ENCODE measurements at regions not wholly inside any gene's neighbourhood (a gene's known extent, or its start where the extent isn't known, plus 50 kb on each side); places are given as distances from the start of the nearest gene placed in this dataset.

DNA sequence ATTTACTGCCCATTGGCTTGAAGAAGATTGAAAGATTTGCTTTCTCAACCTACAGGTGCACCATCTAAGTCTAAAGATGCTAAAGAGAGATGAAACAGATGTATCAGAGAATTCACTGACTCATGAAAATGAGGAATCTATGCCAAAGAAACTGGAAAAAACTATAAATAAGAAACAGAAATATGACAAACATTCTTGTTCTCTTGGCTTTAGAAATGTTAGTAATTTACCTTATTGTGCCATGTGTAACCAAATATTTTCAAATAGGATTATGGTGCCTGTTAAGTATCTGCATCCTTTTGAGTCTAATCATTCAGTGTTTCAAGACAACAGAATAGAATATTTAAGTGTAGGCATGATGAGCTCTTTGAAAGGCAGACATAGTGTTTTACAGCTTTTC lies 271.5 kb downstream of the MEX3B start:
- TF ChIP-seq, protein P1, sequence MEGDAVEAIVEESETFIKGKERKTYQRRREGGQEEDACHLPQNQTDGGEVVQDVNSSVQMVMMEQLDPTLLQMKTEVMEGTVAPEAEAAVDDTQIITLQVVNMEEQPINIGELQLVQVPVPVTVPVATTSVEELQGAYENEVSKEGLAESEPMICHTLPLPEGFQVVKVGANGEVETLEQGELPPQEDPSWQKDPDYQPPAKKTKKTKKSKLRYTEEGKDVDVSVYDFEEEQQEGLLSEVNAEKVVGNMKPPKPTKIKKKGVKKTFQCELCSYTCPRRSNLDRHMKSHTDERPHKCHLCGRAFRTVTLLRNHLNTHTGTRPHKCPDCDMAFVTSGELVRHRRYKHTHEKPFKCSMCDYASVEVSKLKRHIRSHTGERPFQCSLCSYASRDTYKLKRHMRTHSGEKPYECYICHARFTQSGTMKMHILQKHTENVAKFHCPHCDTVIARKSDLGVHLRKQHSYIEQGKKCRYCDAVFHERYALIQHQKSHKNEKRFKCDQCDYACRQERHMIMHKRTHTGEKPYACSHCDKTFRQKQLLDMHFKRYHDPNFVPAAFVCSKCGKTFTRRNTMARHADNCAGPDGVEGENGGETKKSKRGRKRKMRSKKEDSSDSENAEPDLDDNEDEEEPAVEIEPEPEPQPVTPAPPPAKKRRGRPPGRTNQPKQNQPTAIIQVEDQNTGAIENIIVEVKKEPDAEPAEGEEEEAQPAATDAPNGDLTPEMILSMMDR (IDR thresholded peaks at IDR 0.05; ENCODE audit: extremely low read depth in 1 of 2, insufficient read depth in 1 of 2, low read depth in 1 of 2, low read length in 2 of 2) = no peak
- no peak for TF ChIP-seq POLR2AphosphoS5 (IDR thresholded peaks at IDR 0.05; ENCODE audit: insufficient read depth, low read depth, low read length)
- no peak for TF ChIP-seq MYC (IDR thresholded peaks at IDR 0.05; ENCODE audit: low read depth, low read length)
- no peak for TF ChIP-seq POLR2A (IDR thresholded peaks at IDR 0.05; ENCODE audit: low read depth, low read length)
- no peak for TF ChIP-seq GATA2 (IDR thresholded peaks at IDR 0.05; ENCODE audit: insufficient read depth, insufficient read length, low read depth, low read length)
- TF ChIP-seq, protein P2, sequence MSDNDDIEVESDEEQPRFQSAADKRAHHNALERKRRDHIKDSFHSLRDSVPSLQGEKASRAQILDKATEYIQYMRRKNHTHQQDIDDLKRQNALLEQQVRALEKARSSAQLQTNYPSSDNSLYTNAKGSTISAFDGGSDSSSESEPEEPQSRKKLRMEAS (IDR thresholded peaks at IDR 0.05; ENCODE audit: insufficient read depth, insufficient read length) = no peak
- TF ChIP-seq FOS (IDR thresholded peaks at IDR 0.05; ENCODE audit: borderline replicate concordance, insufficient read depth, low read length) = no peak
- TF ChIP-seq EZH2 (IDR thresholded peaks at IDR 0.05; ENCODE audit: borderline replicate concordance, low read depth, low read length, severe bottlenecking) = no peak
